WTC11 (cell line): ENCODE measurements at regions not wholly inside any gene's neighbourhood (a gene's known extent, or its start where the extent isn't known, plus 50 kb on each side); places are given as distances from the start of the nearest gene placed in this dataset.

Source experiments
- ATAC-seq: fragments of 200-7000 bp; cut with Tn5 transposase; 2 replicates; pipeline ENCODE4 v1.10.0; 2021; ENCODE audit warnings: mild to moderate bottlenecking, moderate library complexity
- CTCF ChIA-PET: fragments of 300-600 bp; sonication (Branson Sonifier 250); formaldehyde crosslinking; loops from one replicate; lab custom pipeline; 2021; ENCODE audit warnings: antibody characterized with exemption; lab: Charles Lee
- POLR2A ChIA-PET: fragments of 350-600 bp; sonication (Branson Sonifier 250); formaldehyde crosslinking; loops from one replicate; lab custom pipeline; 2021; ENCODE audit warnings: antibody characterized with exemption; lab: Charles Lee
- DNase-seq: peaks from one replicate; pipeline ENCODE4 v3.0.0; 2021; ENCODE audit warnings: low spot score
- H3K27ac Mint-ChIP-seq: 2 replicates; pipeline ENCODE4 v1.8.0; 2021; ENCODE audit warnings: mixed read lengths
- H3K27me3 Mint-ChIP-seq: 2 replicates; pipeline ENCODE4 v1.8.0; 2021; ENCODE audit warnings: low read depth, mild to moderate bottlenecking, moderate library complexity, mixed read lengths
- H3K36me3 Mint-ChIP-seq: 2 replicates; pipeline ENCODE4 v1.8.0; 2021; ENCODE audit warnings: mixed read lengths
- H3K4me1 Mint-ChIP-seq: 2 replicates; pipeline ENCODE4 v1.8.0; 2022; ENCODE audit warnings: mixed read lengths
- H3K4me3 Mint-ChIP-seq: 2 replicates; pipeline ENCODE4 v1.8.0; 2021; ENCODE audit warnings: mild to moderate bottlenecking, moderate library complexity, mixed read lengths
- H3K9me3 Mint-ChIP-seq: 2 replicates; pipeline ENCODE4 v1.8.0; 2021; ENCODE audit warnings: mixed read lengths
- CBFB ChIP-seq: sonication (generic); formaldehyde crosslinking; IDR thresholded peaks from 2 replicates; pipeline ENCODE4 v1.8.1; 2022; ENCODE audit warnings: mild to moderate bottlenecking, low read depth, missing genetic modification reagents
- CREB1 ChIP-seq: sonication (generic); formaldehyde crosslinking; IDR thresholded peaks from 2 replicates; pipeline ENCODE4 v1.8.0; 2023; ENCODE audit warnings: mild to moderate bottlenecking, missing genetic modification reagents
- GABPB1 ChIP-seq: sonication (generic); formaldehyde crosslinking; IDR thresholded peaks from 2 replicates; pipeline ENCODE4 v1.8.1; 2023; ENCODE audit warnings: mild to moderate bottlenecking, missing genetic modification reagents
- GRHL2 ChIP-seq: fragments of 250-450 bp; sonication (Bioruptor Pico); IDR thresholded peaks from 2 replicates; pipeline ENCODE4 v1.8.0; 2022; ENCODE audit warnings: mild to moderate bottlenecking, moderate library complexity; ENCODE audit not compliant: insufficient replicate concordance, severe bottlenecking
- GTF2I ChIP-seq: fragments of 250-450 bp; sonication (Bioruptor Pico); conservative IDR thresholded peaks from 2 replicates; pipeline ENCODE4 v1.4.0; 2021; ENCODE audit warnings: mild to moderate bottlenecking
- IRF2 ChIP-seq: sonication (generic); formaldehyde crosslinking; IDR thresholded peaks from 2 replicates; pipeline ENCODE4 v1.8.0; 2022; ENCODE audit warnings: low read depth, missing genetic modification reagents, borderline replicate concordance
- JAZF1 ChIP-seq: fragments of 250-450 bp; sonication (Bioruptor Pico); IDR thresholded peaks from 2 replicates; pipeline ENCODE4 v1.9.0; 2021; ENCODE audit warnings: moderate library complexity, mild to moderate bottlenecking, inconsistent platforms
- KAT7 ChIP-seq: sonication (generic); formaldehyde crosslinking; IDR thresholded peaks from 2 replicates; pipeline ENCODE4 v1.8.1; 2023; ENCODE audit warnings: missing genetic modification reagents, mild to moderate bottlenecking, borderline replicate concordance
- MXD4 ChIP-seq: fragments of 250-450 bp; sonication (Bioruptor Pico); IDR thresholded peaks from 2 replicates; pipeline ENCODE4 v1.8.0; 2021; ENCODE audit warnings: mild to moderate bottlenecking, moderate library complexity, borderline replicate concordance
- NFE2L1 ChIP-seq: sonication (generic); formaldehyde crosslinking; IDR thresholded peaks from 2 replicates; pipeline ENCODE4 v1.8.1; 2023; ENCODE audit warnings: missing genetic modification reagents
- NR3C1 ChIP-seq: sonication (generic); formaldehyde crosslinking; conservative IDR thresholded peaks from 2 replicates; pipeline ENCODE4 v1.8.1; 2023; ENCODE audit warnings: low read depth, mild to moderate bottlenecking, missing genetic modification reagents
- SMAD3 ChIP-seq: sonication (generic); formaldehyde crosslinking; IDR thresholded peaks from 2 replicates; pipeline ENCODE4 v1.8.0; 2022; ENCODE audit warnings: missing genetic modification reagents, mild to moderate bottlenecking, borderline replicate concordance
- SMAD4 ChIP-seq: sonication (generic); formaldehyde crosslinking; IDR thresholded peaks from 2 replicates; pipeline ENCODE4 v1.8.0; 2022; ENCODE audit warnings: mild to moderate bottlenecking, missing genetic modification reagents
- ZNF121 ChIP-seq: sonication (generic); formaldehyde crosslinking; IDR thresholded peaks from 2 replicates; pipeline ENCODE4 v1.8.0; 2023; ENCODE audit warnings: missing genetic modification reagents
- ZNF138 ChIP-seq: sonication (generic); formaldehyde crosslinking; conservative IDR thresholded peaks from 2 replicates; pipeline ENCODE4 v1.8.1; 2022; ENCODE audit warnings: mild to moderate bottlenecking, moderate library complexity, missing genetic modification reagents
- ZNF423 ChIP-seq: fragments of 250-450 bp; sonication (Bioruptor Pico); IDR thresholded peaks from 2 replicates; pipeline ENCODE4 v2.1.2; 2022; ENCODE audit warnings: mild to moderate bottlenecking, moderate library complexity
- ZSCAN18 ChIP-seq: fragments of 250-450 bp; sonication (Bioruptor Pico); IDR thresholded peaks from 2 replicates; pipeline ENCODE4 v2.1.2; 2022; ENCODE audit warnings: mild to moderate bottlenecking, moderate library complexity
- TF ChIP-seq, protein P1 (sequence below): sonication (generic); formaldehyde crosslinking; IDR thresholded peaks from 2 replicates; pipeline ENCODE4 v1.8.1; 2023; ENCODE audit warnings: mild to moderate bottlenecking, missing genetic modification reagents, borderline replicate concordance

DNA sequence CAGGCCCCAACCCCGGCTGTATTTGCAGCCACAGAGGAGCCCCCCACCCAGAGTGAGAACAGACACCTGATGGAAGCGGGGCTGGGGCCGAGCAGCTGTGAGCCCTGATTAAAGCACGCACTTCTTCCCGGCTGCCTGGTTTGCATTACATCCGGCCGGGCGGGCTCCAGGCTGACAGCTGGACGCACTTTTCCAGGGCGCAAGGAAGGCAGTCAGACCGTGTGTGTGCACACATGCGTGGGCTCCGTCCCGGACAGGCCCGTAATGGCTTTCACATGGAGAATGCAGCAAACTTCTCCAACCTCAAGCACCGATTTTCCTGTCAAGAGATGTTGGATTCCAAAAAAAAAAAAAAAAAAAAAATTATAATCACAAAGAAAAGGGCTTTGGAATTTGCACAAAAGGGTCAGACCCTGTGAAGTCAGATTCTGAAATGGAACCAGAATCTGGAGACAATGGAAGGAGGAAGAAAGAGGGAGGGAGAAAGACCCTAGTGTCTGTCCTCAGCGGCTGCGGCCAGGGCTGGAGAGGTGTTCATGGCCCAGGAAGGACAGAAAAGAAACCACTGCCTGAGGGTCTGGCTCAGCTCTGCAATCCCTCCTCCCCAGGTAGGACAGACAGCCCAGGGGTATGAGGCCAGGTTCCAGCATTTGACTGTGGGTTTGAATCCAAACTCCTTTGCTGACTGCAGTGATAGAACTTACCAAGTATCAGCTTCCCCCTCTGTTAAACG, 365.5 kb downstream of the MN1 start:
- peak; percentile 56 for ATAC-seq

GRCh38 chr22:27436591-27436990, 365.0 kb downstream of the MN1 start:
- H3K4me3 Mint-ChIP-seq, result no peak overlapping the region
- DNase-seq (no peak), ATAC-seq (no peak)
- ChIA-PET POLR2A (no interaction called here), CTCF (interaction anchor here (0.8 kb wide), 1 partner anchor 20 kb away, joined by 3 read pairs; no protein-coding TSS in a partner anchor)
- H3K9me3 Mint-ChIP-seq, result peaks cover 13% of the 10 kb centered on the region
- peak overlapping the region; percentile 17 for H3K27ac Mint-ChIP-seq
- peaks cover 51% of the 10 kb centered on the region for H3K4me1 Mint-ChIP-seq
- H3K36me3 Mint-ChIP-seq, result peaks cover 7% of the 10 kb centered on the region
- peaks cover 3% of the 10 kb centered on the region; the same call in 1 of the 2 replicates for H3K27me3 Mint-ChIP-seq
- TF ChIP-seq GABPB1 (CRISPR knock-in tag) (no peak), GTF2I (CRISPR knock-in tag) (0 out of 2 replicates have a peak, but pooled peaks have one; percentile 39), ZNF121 (CRISPR knock-in tag) (peak; percentile 52; the same call in 1 of the 2 replicates), SMAD4 (no peak), ZNF423 (CRISPR knock-in tag) (no peak), NFE2L1 (CRISPR knock-in tag) (no peak)
- TF ChIP-seq, all 79 proteins: peak for 2

More for the DNA sequence above, 365.5 kb downstream of the MN1 start:
- ChIA-PET CTCF (interaction anchor here (0.8 kb wide), 2 partner anchors 19 to 303 kb away, joined by 3 to 5 read pairs; no protein-coding TSS in a partner anchor), POLR2A (no interaction called here)
- Mint-ChIP-seq H3K4me1 (peaks cover 47% of the 10 kb centered on the region), H3K36me3 (peaks cover 7% of the 10 kb centered on the region), H3K9me3 (peaks cover 14% of the 10 kb centered on the region), H3K4me3 (no peak overlapping the region), H3K27ac (no peak overlapping the region), H3K27me3 (peaks cover 3% of the 10 kb centered on the region; the same call in 1 of the 2 replicates)
- TF ChIP-seq JAZF1 (CRISPR knock-in tag) (no peak), ZNF138 (CRISPR knock-in tag) (no peak), ZSCAN18 (CRISPR knock-in tag) (no peak), SMAD3 (CRISPR knock-in tag) (no peak), GABPB1 (CRISPR knock-in tag) (no peak), IRF2 (CRISPR knock-in tag) (no peak), CBFB (CRISPR knock-in tag) (no peak), KAT7 (no peak), NR3C1 (CRISPR knock-in tag) (no peak), MXD4 (CRISPR knock-in tag) (no peak), CREB1 (no peak), NFE2L1 (CRISPR knock-in tag) (no peak), GRHL2 (CRISPR knock-in tag) (no peak)
- TF ChIP-seq, protein P1, sequence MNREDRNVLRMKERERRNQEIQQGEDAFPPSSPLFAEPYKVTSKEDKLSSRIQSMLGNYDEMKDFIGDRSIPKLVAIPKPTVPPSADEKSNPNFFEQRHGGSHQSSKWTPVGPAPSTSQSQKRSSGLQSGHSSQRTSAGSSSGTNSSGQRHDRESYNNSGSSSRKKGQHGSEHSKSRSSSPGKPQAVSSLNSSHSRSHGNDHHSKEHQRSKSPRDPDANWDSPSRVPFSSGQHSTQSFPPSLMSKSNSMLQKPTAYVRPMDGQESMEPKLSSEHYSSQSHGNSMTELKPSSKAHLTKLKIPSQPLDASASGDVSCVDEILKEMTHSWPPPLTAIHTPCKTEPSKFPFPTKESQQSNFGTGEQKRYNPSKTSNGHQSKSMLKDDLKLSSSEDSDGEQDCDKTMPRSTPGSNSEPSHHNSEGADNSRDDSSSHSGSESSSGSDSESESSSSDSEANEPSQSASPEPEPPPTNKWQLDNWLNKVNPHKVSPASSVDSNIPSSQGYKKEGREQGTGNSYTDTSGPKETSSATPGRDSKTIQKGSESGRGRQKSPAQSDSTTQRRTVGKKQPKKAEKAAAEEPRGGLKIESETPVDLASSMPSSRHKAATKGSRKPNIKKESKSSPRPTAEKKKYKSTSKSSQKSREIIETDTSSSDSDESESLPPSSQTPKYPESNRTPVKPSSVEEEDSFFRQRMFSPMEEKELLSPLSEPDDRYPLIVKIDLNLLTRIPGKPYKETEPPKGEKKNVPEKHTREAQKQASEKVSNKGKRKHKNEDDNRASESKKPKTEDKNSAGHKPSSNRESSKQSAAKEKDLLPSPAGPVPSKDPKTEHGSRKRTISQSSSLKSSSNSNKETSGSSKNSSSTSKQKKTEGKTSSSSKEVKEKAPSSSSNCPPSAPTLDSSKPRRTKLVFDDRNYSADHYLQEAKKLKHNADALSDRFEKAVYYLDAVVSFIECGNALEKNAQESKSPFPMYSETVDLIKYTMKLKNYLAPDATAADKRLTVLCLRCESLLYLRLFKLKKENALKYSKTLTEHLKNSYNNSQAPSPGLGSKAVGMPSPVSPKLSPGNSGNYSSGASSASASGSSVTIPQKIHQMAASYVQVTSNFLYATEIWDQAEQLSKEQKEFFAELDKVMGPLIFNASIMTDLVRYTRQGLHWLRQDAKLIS (CRISPR knock-in tag), result no peak
- DNase-seq, result no peak
